K562 (cell line): ENCODE measurements at regions not wholly inside any gene's neighbourhood (a gene's known extent, or its start where the extent isn't known, plus 50 kb on each side); places are given as distances from the start of the nearest gene placed in this dataset.

Source experiments
- CHD4 ChIP-seq: fragments of 200-600 bp; sonication (generic); IDR thresholded peaks from 3 replicates; pipeline ENCODE4 v1.6.1; 2012; ENCODE audit warnings: low read depth, mild to moderate bottlenecking, mixed read lengths, low read length, inconsistent platforms; ENCODE audit not compliant: insufficient read depth, insufficient replicate concordance, poor library complexity, severe bottlenecking
- ZNF324 ChIP-seq: fragments of 250-450 bp; sonication (Bioruptor Pico); IDR thresholded peaks from 2 replicates; pipeline ENCODE4 v1.4.0; 2020; ENCODE audit warnings: mild to moderate bottlenecking
- TF ChIP-seq, protein P1 (sequence below), 3 experiments: IDR thresholded peaks in 2 of 3; conservative IDR thresholded peaks in 1 of 3; 2 replicates each; pipeline ENCODE4 v1.5.1; 2011 to 2012; ENCODE audit warnings: low read length in 3 of 3, mild to moderate bottlenecking in 3 of 3, control low read depth in 2 of 3, improper control_type of control experiment in 1 of 3, inconsistent platforms in 1 of 3, low read depth in 1 of 3, mixed read lengths in 1 of 3, moderate library complexity in 1 of 3; ENCODE audit not compliant: insufficient read depth in 2 of 3

DNA sequence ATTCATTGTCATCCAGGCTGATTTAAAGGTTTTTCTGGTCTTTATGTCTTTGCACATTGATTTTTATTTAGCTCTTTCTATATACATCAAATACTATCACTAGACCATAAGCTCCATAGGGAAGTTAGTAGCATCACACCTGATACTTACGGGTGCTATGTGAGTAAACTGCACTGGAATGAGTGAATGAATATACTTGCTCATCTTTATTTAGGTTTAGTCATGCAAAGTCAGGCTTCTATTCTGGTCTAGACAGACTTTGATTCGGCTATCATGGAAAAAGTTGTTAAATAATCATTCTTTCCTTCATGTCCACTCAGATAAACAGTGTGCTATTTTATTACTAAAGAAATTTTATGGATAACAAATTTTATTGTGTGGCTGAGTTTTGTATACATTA, 457.8 kb upstream of the PCDH7 start:
- TF ChIP-seq CHD4 (no peak), ZNF324 (no peak)
- TF ChIP-seq, protein P1, sequence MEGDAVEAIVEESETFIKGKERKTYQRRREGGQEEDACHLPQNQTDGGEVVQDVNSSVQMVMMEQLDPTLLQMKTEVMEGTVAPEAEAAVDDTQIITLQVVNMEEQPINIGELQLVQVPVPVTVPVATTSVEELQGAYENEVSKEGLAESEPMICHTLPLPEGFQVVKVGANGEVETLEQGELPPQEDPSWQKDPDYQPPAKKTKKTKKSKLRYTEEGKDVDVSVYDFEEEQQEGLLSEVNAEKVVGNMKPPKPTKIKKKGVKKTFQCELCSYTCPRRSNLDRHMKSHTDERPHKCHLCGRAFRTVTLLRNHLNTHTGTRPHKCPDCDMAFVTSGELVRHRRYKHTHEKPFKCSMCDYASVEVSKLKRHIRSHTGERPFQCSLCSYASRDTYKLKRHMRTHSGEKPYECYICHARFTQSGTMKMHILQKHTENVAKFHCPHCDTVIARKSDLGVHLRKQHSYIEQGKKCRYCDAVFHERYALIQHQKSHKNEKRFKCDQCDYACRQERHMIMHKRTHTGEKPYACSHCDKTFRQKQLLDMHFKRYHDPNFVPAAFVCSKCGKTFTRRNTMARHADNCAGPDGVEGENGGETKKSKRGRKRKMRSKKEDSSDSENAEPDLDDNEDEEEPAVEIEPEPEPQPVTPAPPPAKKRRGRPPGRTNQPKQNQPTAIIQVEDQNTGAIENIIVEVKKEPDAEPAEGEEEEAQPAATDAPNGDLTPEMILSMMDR (IDR thresholded peaks at IDR 0.05 in 2 of 3, conservative IDR thresholded peaks at IDR 0.05 in 1 of 3; ENCODE audit: insufficient read depth in 2 of 3, low read depth in 1 of 3, low read length in 3 of 3): no peak
